T-cell (primary cell): ENCODE measurements at regions not wholly inside any gene's neighbourhood (a gene's known extent, or its start where the extent isn't known, plus 50 kb on each side); places are given as distances from the start of the nearest gene placed in this dataset.

Experiments used
- ATAC-seq, 4 experiments: fragments of 200-7000 bp in 3 of 4; fragments of 150-1000 bp in 1 of 4; cut with Tn5 transposase; replicated peaks in 1 of 4; 1 replicate in 3 of 4; 2 replicates in 1 of 4; pipeline ENCODE4 v1.10.0; 2021; ENCODE audit warnings: moderate library complexity in 3 of 4, mild to moderate bottlenecking in 2 of 4, moderate number of reproducible peaks in 1 of 4
- CTCF ChIA-PET, 2 donors: fragments of 300-600 bp; sonication (Branson Sonifier 250); formaldehyde crosslinking; loops; one replicate each; lab custom pipeline; 2022; ENCODE audit warnings: antibody characterized with exemption in 2 of 2; lab: Charles Lee
- POLR2A ChIA-PET, 2 donors: fragments of 300-600 bp; sonication (Branson Sonifier 250); formaldehyde crosslinking; loops; one replicate each; lab custom pipeline; 2022; ENCODE audit warnings: antibody characterized with exemption in 2 of 2; lab: Charles Lee
- DNase-seq, 35 experiments: peaks; one replicate each; pipeline versions ENCODE4 v3.0.0 to v3.0.0-alpha.2; 2013 to 2023
- H3K27ac ChIP-seq: one replicate; pipeline ENCODE4 v1.5.1; 2013; ENCODE audit warnings: low read length
- H3K27me3 ChIP-seq, 2 experiments: replicated peaks in 1 of 2; 1 replicate in 1 of 2; 2 replicates in 1 of 2; pipeline versions ENCODE4 v1.6.1 to v1.7.0; 2013; ENCODE audit warnings: low read length in 1 of 2, mixed read lengths in 1 of 2; ENCODE audit not compliant: control insufficient read depth in 2 of 2, insufficient read depth in 2 of 2; ENCODE audit errors: extremely low read depth in 1 of 2
- H3K36me3 ChIP-seq, 2 donors: 1 replicate in 1 of 2; 2 replicates in 1 of 2; pipeline versions ENCODE4 v1.6.1 to v1.7.0; 2013; ENCODE audit warnings: low read length in 1 of 2; ENCODE audit not compliant: control insufficient read depth in 2 of 2, insufficient read depth in 1 of 2; ENCODE audit errors: extremely low read depth in 1 of 2
- H3K4me1 ChIP-seq, 2 experiments: 1 replicate in 1 of 2; 2 replicates in 1 of 2; pipeline versions ENCODE4 v1.6.1 to v1.7.0; 2013; ENCODE audit warnings: low read length in 2 of 2, mixed read lengths in 1 of 2; ENCODE audit not compliant: insufficient read depth in 2 of 2, control insufficient read depth in 1 of 2; ENCODE audit errors: extremely low read depth in 1 of 2
- H3K4me3 ChIP-seq, 2 donors: 1 replicate in 1 of 2; 2 replicates in 1 of 2; pipeline versions ENCODE4 v1.5.1 to v1.7.0; 2013; ENCODE audit warnings: mild to moderate bottlenecking in 2 of 2, low read length in 1 of 2, moderate library complexity in 1 of 2; ENCODE audit not compliant: control insufficient read depth in 1 of 2; ENCODE audit errors: extremely low read depth in 1 of 2
- H3K9me3 ChIP-seq: 2 replicates; pipeline ENCODE4 v1.7.0; 2013
- H3K27ac Mint-ChIP-seq, 2 donors: one replicate each; pipeline ENCODE4 v1.8.0; 2020 to 2021; ENCODE audit warnings: mild to moderate bottlenecking in 2 of 2, mixed read lengths in 2 of 2
- H3K27me3 Mint-ChIP-seq, 2 donors: one replicate each; pipeline ENCODE4 v1.8.0; 2021 to 2022; ENCODE audit warnings: mixed read lengths in 2 of 2
- H3K36me3 Mint-ChIP-seq: one replicate; pipeline ENCODE4 v1.8.0; 2021; ENCODE audit warnings: mixed read lengths
- H3K4me1 Mint-ChIP-seq, 3 donors: one replicate each; pipeline ENCODE4 v1.8.0; 2020 to 2022; ENCODE audit warnings: mixed read lengths in 3 of 3, mild to moderate bottlenecking in 1 of 3
- H3K4me3 Mint-ChIP-seq, 3 donors: one replicate each; pipeline ENCODE4 v1.8.0; 2020 to 2022; ENCODE audit warnings: mild to moderate bottlenecking in 3 of 3, mixed read lengths in 3 of 3, moderate library complexity in 3 of 3
- H3K9me3 Mint-ChIP-seq, 3 donors: one replicate each; pipeline ENCODE4 v1.8.0; 2020 to 2022; ENCODE audit warnings: mixed read lengths in 3 of 3
- WGBS: methylation state at CpG from one replicate; pipeline ENCODE4 v1.1.5; 2013; ENCODE audit warnings: missing lambda C conversion rate; ENCODE audit not compliant: insufficient coverage; 5-methylcytosine and 5-hydroxymethylcytosine counted together

DNA sequence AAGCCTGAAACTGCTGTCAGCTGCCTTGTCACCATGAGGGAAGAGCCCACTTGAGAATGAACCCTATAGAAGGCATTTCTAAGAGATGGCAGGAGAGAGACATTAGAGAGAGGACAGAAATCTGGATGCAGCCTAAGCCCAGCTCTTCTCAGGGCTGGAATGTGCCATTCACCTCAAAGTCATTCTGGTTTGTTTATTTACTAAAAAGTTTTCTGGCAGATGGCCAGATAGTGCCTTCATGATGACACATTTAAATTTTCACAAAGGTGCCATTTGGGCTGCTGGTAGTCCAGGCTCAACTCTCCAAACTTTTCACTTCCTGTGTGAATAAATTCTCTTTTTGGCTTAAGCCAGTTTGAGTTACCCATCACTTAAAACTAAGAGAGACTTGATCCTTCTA, 144.6 kb upstream of the ZNF366 start:
- Histone ChIP-seq H3K27ac (no peak overlapping the region), H3K4me3 (no peak overlapping the region), H3K27me3 (peaks cover 0 to 8% of the 10 kb centered on the region in 2 experiments), H3K9me3 (no peaks in the 10 kb centered on the region), H3K36me3 (no peaks in the 10 kb centered on the region), H3K4me1 (no peaks in the 10 kb centered on the region)
- H3K27me3 Mint-ChIP-seq, result peaks cover 3 to 23% of the 10 kb centered on the region in 2 donors
- CTCF ChIA-PET, result no interaction called here
- ATAC-seq, result no peak
- H3K36me3 Mint-ChIP-seq, result no peaks in the 10 kb centered on the region
- no peaks in the 10 kb centered on the region for H3K4me1 Mint-ChIP-seq
- no peak for DNase-seq
- H3K9me3 Mint-ChIP-seq, result no peaks in the 10 kb centered on the region
- no peak overlapping the region for H3K4me3 Mint-ChIP-seq
- no peak overlapping the region for H3K27ac Mint-ChIP-seq
- POLR2A ChIA-PET, result no interaction called here

- WGBS, result 82% methylated on average over 6 of the region's 8 CpGs
These were observed 143.9 kb upstream of the ZNF366 start for GRCh38 chr5:72651109-72651508.

GRCh38 chr5:72649449-72649848, 142.2 kb upstream of the ZNF366 start:
- no peaks in the 10 kb centered on the region for H3K9me3 ChIP-seq
- ChIA-PET CTCF (no interaction called here), POLR2A (no interaction called here)
- no peak overlapping the region for H3K27ac ChIP-seq
- H3K4me1 ChIP-seq, result no peaks in the 10 kb centered on the region
- no peaks in the 10 kb centered on the region for H3K4me1 Mint-ChIP-seq
- no peaks in the 10 kb centered on the region for H3K36me3 ChIP-seq
- no peak overlapping the region for H3K4me3 ChIP-seq
- 81% methylated on average over 3 of the region's 7 CpGs for WGBS
- no peak overlapping the region for H3K4me3 Mint-ChIP-seq
- no peaks in the 10 kb centered on the region for H3K36me3 Mint-ChIP-seq
- no peak for DNase-seq
- peaks cover 0 to 23% of the 10 kb centered on the region in 2 donors for H3K27me3 Mint-ChIP-seq
- H3K27ac Mint-ChIP-seq, result no peak overlapping the region
- no peaks in the 10 kb centered on the region for H3K9me3 Mint-ChIP-seq
- peaks cover 0 to 8% of the 10 kb centered on the region in 2 experiments for H3K27me3 ChIP-seq
- ATAC-seq, result no peak

More at GRCh38 chr5:72651109-72651508, 143.9 kb upstream of the ZNF366 start:
- DNase-seq (no peak), ATAC-seq (no peak)
- H3K4me1 ChIP-seq, result no peaks in the 10 kb centered on the region
- no peaks in the 10 kb centered on the region for H3K9me3 ChIP-seq
- POLR2A ChIA-PET, result no interaction called here
- H3K27ac ChIP-seq, result no peak overlapping the region
- no peaks in the 10 kb centered on the region for H3K36me3 Mint-ChIP-seq
- CTCF ChIA-PET, result no interaction called here
- H3K36me3 ChIP-seq, result no peaks in the 10 kb centered on the region
- no peak overlapping the region for H3K4me3 ChIP-seq
- H3K4me1 Mint-ChIP-seq, result no peaks in the 10 kb centered on the region
- H3K4me3 Mint-ChIP-seq, result no peak overlapping the region
- no peaks in the 10 kb centered on the region for H3K9me3 Mint-ChIP-seq
- H3K27ac Mint-ChIP-seq, result no peak overlapping the region
- peaks cover 0 to 8% of the 10 kb centered on the region in 2 experiments for H3K27me3 ChIP-seq
- peaks cover 3 to 23% of the 10 kb centered on the region in 2 donors for H3K27me3 Mint-ChIP-seq

DNA sequence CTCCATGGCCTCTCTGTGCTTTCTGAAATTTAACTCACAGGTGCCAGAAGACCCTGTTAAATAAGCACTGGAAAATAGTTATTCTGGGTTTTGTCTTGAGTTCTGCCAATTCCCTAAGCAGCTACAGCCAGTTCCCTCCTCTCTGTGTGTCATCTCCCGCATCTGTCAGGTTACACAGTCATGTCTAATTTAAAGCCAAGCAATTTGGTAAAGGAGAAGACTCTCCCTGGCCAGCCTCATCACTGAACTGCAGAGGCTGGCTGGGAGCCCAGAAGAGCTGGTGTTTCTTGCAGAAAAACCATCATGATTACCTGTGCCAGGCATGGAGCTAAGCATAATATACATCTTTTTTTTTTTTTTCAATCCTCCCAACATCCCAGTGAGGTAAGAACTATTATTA, 141.3 kb upstream of the ZNF366 start:
- no peak overlapping the region for H3K27ac ChIP-seq
- Mint-ChIP-seq H3K36me3 (no peaks in the 10 kb centered on the region), H3K4me3 (no peak overlapping the region), H3K9me3 (no peaks in the 10 kb centered on the region), H3K4me1 (no peaks in the 10 kb centered on the region), H3K27me3 (peaks cover 0 to 23% of the 10 kb centered on the region in 2 donors), H3K27ac (no peak overlapping the region)
- ChIA-PET CTCF (interaction anchor here in 1 of 2 donors (0.7 kb wide), 1 partner anchor 113 kb away, joined by 6 read pairs; no protein-coding TSS in a partner anchor), POLR2A (no interaction called here)
- H3K36me3 ChIP-seq, result no peaks in the 10 kb centered on the region
- peaks cover 0 to 3% of the 10 kb centered on the region in 2 experiments for H3K27me3 ChIP-seq
- DNase-seq, result no peak
- no peak for ATAC-seq
- WGBS, result no CpG with 5 or more reads among the region's 1 CpG
- H3K4me1 ChIP-seq, result no peaks in the 10 kb centered on the region
- no peak overlapping the region for H3K4me3 ChIP-seq
- no peaks in the 10 kb centered on the region for H3K9me3 ChIP-seq

DNA sequence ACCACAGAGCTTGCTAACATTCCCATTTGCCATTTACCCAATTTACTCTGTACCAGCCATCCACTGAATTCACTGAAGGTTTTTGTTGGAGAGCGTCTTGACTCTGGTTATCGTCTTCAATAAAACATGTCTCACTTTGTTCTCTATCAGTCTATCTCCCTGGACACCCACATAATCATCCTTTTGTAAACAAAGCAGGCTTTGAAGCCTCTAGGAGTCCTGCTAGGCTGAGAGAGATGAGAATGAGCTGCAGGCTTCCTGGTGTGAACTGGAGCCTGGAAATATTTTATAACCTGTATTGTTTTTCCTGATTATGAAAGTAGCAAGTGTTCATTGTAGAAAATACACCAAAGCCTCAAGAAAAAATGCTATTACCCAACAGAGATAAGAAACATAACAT, 140.6 kb upstream of the ZNF366 start:
- H3K27me3 ChIP-seq, result peaks cover 0 to 2% of the 10 kb centered on the region in 2 experiments
- Mint-ChIP-seq H3K4me1 (no peaks in the 10 kb centered on the region), H3K27ac (no peak overlapping the region), H3K36me3 (no peaks in the 10 kb centered on the region), H3K27me3 (peaks cover 0 to 29% of the 10 kb centered on the region in 2 donors), H3K9me3 (no peaks in the 10 kb centered on the region), H3K4me3 (no peak overlapping the region)
- ChIA-PET CTCF (no interaction called here), POLR2A (no interaction called here)
- no peaks in the 10 kb centered on the region for H3K36me3 ChIP-seq
- WGBS, result no CpG with 5 or more reads among the region's 2 CpGs
- ATAC-seq, result no peak
- H3K4me1 ChIP-seq, result no peaks in the 10 kb centered on the region
- no peak overlapping the region for H3K27ac ChIP-seq
- no peak for DNase-seq
- no peak overlapping the region for H3K4me3 ChIP-seq
- H3K9me3 ChIP-seq, result no peaks in the 10 kb centered on the region

GRCh38 chr5:72646246-72646866, 139.1 kb upstream of the ZNF366 start:
- H3K4me3 Mint-ChIP-seq, result no peak overlapping the region
- ATAC-seq (no peak), DNase-seq (no peak)
- no peaks in the 10 kb centered on the region for H3K4me1 Mint-ChIP-seq
- H3K27ac Mint-ChIP-seq, result no peak overlapping the region
- H3K9me3 Mint-ChIP-seq, result no peaks in the 10 kb centered on the region
- H3K36me3 Mint-ChIP-seq, result no peaks in the 10 kb centered on the region
- no CpG with 5 or more reads among the region's 2 CpGs for WGBS
- H3K9me3 ChIP-seq, result no peaks in the 10 kb centered on the region
- ChIA-PET CTCF (interaction anchor here in 1 of 2 donors (0.6 kb wide), 1 partner anchor 866 kb away, joined by 7 read pairs; no protein-coding TSS in a partner anchor), POLR2A (no interaction called here)
- H3K4me3 ChIP-seq, result no peak overlapping the region
- H3K27ac ChIP-seq, result no peak overlapping the region
- no peaks in the 10 kb centered on the region for H3K27me3 ChIP-seq
- H3K4me1 ChIP-seq, result no peaks in the 10 kb centered on the region
- peaks cover 0 to 18% of the 10 kb centered on the region in 2 donors for H3K27me3 Mint-ChIP-seq
- H3K36me3 ChIP-seq, result no peaks in the 10 kb centered on the region
